ENCODE measurements at regions not wholly inside any gene's neighbourhood (a gene's known extent, or its start where the extent isn't known, plus 50 kb on each side); places are given as distances from the start of the nearest gene placed in this dataset.

- intact Hi-C loops (cut with micrococcal nuclease; ENCODE audit: unreplicated experiment) (no loop called here), in situ Hi-C loops (cut with HindIII; ENCODE audit: extremely low pct_ligation_motif_present, low pct_unique_long_range_greater_than_20kb) (loop anchor here (25.0 kb wide), 1 partner anchor 577 kb away; no protein-coding TSS in a partner anchor)
- no TSS peak for BruUV-seq (replicated peaks)
- no peak overlapping the region for H3K4me2 ChIP-seq (ENCODE audit: low read depth, low read length)
- peaks cover 4 to 42% of the 10 kb centered on the region in 2 experiments; a peak in 4 of 5 replicates for H3K27me3 ChIP-seq (ENCODE audit: control insufficient read depth in 1 of 2, insufficient read depth in 2 of 2, low read length in 2 of 2)
- H3K27ac ChIP-seq (ENCODE audit: extremely low read length, insufficient read depth, low read length), result no peak overlapping the region
- no peak for DNase-seq (ENCODE audit: low spot score)
- no peaks in the 10 kb centered on the region for H3K4me1 ChIP-seq (ENCODE audit: insufficient read depth, low read length)
- H3K36me3 ChIP-seq (replicated peaks in 1 of 2; ENCODE audit: control insufficient read depth in 1 of 2, insufficient read depth in 2 of 2, low read length in 2 of 2), result no peaks in the 10 kb centered on the region
- TF ChIP-seq HNRNPK (IDR thresholded peaks at IDR 0.05; ENCODE audit: low read depth, low read length, poor library complexity, severe bottlenecking), result no peak
- no peak for TF ChIP-seq SNAI1 (CRISPR knock-in tag; IDR thresholded peaks at IDR 0.05; ENCODE audit: borderline replicate concordance)
- TF ChIP-seq STAT5B (CRISPR knock-in tag; IDR thresholded peaks at IDR 0.05), result no peak
- no peak for TF ChIP-seq ZHX1 (CRISPR knock-in tag; IDR thresholded peaks at IDR 0.05; ENCODE audit: low read depth)
- no peak for TF ChIP-seq ELF3 (CRISPR knock-in tag; IDR thresholded peaks at IDR 0.05)
- TF ChIP-seq MAFF (IDR thresholded peaks at IDR 0.05; ENCODE audit: low read depth, low read length), result no peak
- no peak for TF ChIP-seq HOXA9 (CRISPR knock-in tag; IDR thresholded peaks at IDR 0.05; ENCODE audit: borderline replicate concordance)
- TF ChIP-seq MLXIP (CRISPR knock-in tag; IDR thresholded peaks at IDR 0.05; ENCODE audit: borderline replicate concordance), result no peak
- TF ChIP-seq ZNF644 (CRISPR knock-in tag; IDR thresholded peaks at IDR 0.05; ENCODE audit: low read depth), result no peak
- no peak for TF ChIP-seq THYN1 (CRISPR knock-in tag; IDR thresholded peaks at IDR 0.05; ENCODE audit: borderline replicate concordance, low read depth)
- no peak for TF ChIP-seq ZC3H4 (CRISPR knock-in tag; IDR thresholded peaks at IDR 0.05; ENCODE audit: borderline replicate concordance)
- TF ChIP-seq NFIC (IDR thresholded peaks at IDR 0.05; ENCODE audit: low read length), result no peak
- no peak for TF ChIP-seq YY1 (IDR thresholded peaks at IDR 0.05; ENCODE audit: insufficient read depth, insufficient replicate concordance, low read depth, low read length)
- no peak for TF ChIP-seq ZNF740 (CRISPR knock-in tag; IDR thresholded peaks at IDR 0.05)
- no peak for TF ChIP-seq TCF12 (IDR thresholded peaks at IDR 0.05)
- TF ChIP-seq TCF12 (CRISPR knock-in tag; IDR thresholded peaks at IDR 0.05), result no peak
- H3K79me2 ChIP-seq (ENCODE audit: insufficient read depth, low read length), result no peaks in the 10 kb centered on the region
- H2AFZ ChIP-seq (ENCODE audit: low read length), result no peak overlapping the region
- CTCF ChIA-PET (ENCODE audit: low intra/inter-chr PET ratio, low total read pairs), result no interaction called here
- H4K20me1 ChIP-seq (ENCODE audit: insufficient read depth, low read length), result no peaks in the 10 kb centered on the region
- WGBS (ENCODE audit: low lambda C conversion rate), result 67% methylated on average over 6 of the region's 6 CpGs
- FAIRE-seq, result no peak
- POLR2A ChIA-PET, result no interaction called here
- no peak overlapping the region for H3K9ac ChIP-seq (ENCODE audit: insufficient read depth, low read depth, low read length)
- H3K9me3 ChIP-seq (ENCODE audit: low read length), result no peaks in the 10 kb centered on the region
- no peak for ATAC-seq
- H3K4me3 ChIP-seq (replicated peaks in 1 of 3; ENCODE audit: insufficient read depth in 1 of 3, low read depth in 2 of 3, low read length in 3 of 3), result no peak overlapping the region
Measured at GRCh38 chr2:128639120-128639477, 320.4 kb upstream of the HS6ST1 start.
